Stimulated activated CD8-positive, alpha-beta memory T cell treated with anti-CD3 and anti-CD28 coated beads, Interleukin-12 subunit alpha, Interleukin-12 subunit beta, amount 100 ng/mL, for 24 hours (primary cell): ENCODE measurements at regions not wholly inside any gene's neighbourhood (a gene's known extent, or its start where the extent isn't known, plus 50 kb on each side); places are given as distances from the start of the nearest gene placed in this dataset.
"Not testable (repeated sequence)": the region's sequence is repeated elsewhere in the genome, so short reads cannot be mapped to it uniquely, and the experiment has no call there.

Source experiments
- DNase-seq: peaks from one replicate; pipeline ENCODE4 v3.0.0-alpha.2; 2020; ENCODE audit errors: extremely low read depth

- DNase-seq = no peak
Measured at GRCh38 chr4:26208237-26208994, 112.4 kb upstream of the RBPJ start.

GRCh38 chr4:26209378-26209777, 111.4 kb upstream of the RBPJ start:
- not testable (repeated sequence) for DNase-seq

DNA sequence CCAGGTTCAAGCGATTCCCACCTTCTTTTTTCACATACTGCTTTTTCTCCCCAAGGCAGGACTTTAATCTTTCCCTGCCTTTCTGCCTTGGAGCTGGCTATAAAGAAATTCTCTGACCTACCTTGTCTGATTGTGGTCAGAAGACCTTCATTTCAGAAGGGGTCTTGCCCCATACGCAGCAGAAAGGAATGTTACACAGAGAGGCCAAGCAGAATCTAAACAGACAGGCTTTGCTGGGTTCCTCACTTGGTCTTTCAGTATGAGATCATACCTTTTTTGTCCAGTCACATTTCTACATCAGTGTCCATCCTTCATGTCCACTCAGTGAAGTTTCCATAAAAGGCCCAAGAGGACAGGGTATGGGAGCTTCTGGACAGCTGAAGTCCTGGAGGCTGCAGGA, 108.3 kb upstream of the RBPJ start:
- no peak for DNase-seq

GRCh38 chr4:26213317-26213716, 107.5 kb upstream of the RBPJ start:
- no peak for DNase-seq

DNA sequence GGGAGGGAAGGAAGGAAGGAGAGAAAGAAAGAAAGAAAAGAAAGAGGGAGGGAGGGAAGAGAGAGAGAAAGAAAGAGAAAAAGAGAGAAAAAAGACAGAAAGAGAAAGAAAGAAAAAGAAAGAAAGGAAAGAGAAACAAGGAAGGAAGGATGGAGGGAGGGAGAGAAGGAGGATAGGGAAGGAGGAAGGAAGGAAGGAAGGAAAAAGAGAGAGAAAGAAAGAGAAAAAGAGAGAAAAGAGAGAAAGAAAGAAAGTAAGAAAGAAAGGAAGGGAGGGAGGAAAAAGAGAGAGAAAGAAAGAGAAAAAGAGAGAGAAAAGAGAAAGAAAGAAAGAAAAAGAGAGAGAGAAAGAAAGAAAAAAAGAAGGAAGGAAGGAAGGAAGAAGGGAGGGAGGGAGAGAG, 105.8 kb upstream of the RBPJ start:
- no peak for DNase-seq

DNA sequence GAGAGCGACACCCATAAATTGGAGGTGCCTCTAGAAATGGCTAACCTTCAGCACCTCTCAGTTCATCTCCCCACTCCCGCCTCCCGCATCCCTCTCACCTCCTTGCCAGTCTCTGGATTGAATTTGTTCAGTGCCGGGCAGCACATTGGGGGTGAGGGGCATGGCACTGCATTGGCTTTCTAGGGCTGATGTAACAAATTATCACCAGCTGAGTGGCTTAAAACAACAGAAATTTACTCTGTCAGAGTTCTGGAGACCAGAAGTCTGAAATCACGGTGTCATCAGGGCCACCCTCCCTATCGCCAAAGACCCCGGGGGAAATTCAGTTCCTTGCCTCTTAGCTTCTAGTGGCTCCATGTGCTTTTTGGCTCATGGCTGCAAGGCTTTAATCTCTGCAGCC, 105.1 kb upstream of the RBPJ start:
- no peak for DNase-seq

GRCh38 chr4:26217481-26217880, 103.3 kb upstream of the RBPJ start:
- no peak for DNase-seq

GRCh38 chr4:26217961-26218676, 102.7 kb upstream of the RBPJ start:
- no peak for DNase-seq

DNA sequence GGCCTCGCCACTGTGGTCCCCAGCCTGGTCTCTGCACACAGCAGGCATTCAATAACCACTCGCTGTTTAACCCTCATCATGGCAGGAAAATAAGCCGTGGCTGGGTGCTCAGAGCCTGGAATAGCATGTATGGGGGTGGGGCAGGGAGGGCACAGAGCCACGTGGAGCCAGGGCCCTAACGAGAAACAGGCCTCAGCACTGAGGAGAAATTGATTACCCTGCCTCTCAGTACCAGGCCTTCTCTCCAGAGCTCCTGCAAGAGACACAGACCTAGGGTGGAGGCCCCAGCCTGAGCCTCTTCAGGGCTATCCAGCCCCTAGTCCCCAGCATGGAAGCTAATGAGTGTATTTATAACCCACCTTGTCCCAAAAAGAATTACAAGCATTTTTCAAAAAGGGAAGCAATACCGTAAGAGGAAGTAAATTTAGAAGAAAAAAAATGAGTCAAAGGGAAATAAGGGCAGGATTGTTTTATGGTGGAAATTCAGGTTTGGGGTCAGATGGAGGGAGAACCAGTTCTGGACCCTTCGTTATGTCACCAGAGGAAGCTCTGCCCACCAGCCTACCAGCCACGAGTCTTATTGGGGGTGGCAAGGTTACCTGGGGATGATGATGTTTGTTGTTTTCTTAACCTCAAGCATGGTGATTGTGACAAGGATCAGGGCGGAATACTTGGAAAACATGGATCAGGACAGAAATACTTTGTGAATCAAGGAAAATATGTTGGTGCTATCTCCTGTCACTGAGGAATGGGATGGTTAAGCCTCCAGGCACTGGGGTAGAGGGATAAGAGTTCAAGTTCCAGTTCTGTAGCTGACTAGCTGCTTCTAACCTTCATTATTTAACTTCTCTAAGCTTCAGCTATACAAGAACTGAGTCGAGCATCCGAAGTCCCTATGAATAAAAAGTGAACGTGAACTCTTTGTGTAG, 101.9 kb upstream of the RBPJ start:
- no peak for DNase-seq

- DNase-seq = no peak
Measured at GRCh38 chr4:26220696-26221095, 100.1 kb upstream of the RBPJ start.

- DNase-seq = no peak
Measured at GRCh38 chr4:26223155-26223554, 97.7 kb upstream of the RBPJ start.

GRCh38 chr4:26226629-26227376, 94.0 kb upstream of the RBPJ start:
- DNase-seq = no peak

DNA sequence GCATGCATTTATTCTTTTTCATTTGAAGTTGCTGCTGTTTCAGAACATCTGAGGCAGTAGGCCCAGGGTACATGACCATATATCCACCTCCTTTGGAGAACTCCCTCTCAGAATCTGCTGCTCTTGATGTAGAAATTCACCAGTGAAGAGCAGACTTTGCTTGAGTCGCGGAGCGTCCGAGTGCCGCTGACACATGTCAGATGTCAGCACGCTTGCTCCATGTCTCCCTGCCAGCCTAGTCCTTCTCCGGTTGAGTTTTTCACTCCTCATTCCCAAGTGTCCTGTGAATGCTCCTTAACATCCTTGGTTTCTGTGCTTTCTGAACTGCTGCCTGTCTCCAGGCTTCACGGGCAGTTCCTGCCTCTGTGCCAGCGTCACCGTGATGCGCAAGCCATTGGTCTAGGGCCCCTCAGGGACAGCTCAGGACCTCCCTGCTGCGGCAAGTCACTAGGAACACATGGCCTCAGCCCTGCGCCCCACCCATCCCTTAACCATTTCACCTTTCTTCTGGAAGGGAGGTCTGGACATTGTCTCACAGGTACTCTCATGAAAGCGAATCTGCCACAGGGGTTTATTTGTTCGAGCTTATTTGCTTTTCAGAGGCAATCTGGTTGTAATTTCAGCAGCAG, 93.1 kb upstream of the RBPJ start:
- no peak for DNase-seq

DNA sequence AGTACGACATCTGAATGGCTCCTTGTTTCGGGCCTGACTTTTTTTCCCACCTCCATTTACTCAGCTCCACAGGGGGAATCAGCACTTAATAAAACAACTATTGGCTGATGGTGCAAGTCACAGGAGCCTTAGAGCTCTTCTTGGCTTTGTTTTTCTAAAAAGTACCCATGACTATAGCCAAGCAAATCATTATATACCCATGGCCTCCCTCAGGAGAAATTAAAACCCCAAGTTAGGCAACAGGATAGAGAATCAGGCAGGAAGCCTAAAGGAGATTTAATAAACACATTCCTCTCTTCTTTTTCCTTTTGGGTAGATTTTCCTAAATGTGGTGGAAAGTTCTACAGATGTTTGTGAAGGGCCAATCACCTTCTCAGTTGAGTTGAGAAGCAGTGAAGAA, 91.9 kb upstream of the RBPJ start:
- DNase-seq = no peak

DNA sequence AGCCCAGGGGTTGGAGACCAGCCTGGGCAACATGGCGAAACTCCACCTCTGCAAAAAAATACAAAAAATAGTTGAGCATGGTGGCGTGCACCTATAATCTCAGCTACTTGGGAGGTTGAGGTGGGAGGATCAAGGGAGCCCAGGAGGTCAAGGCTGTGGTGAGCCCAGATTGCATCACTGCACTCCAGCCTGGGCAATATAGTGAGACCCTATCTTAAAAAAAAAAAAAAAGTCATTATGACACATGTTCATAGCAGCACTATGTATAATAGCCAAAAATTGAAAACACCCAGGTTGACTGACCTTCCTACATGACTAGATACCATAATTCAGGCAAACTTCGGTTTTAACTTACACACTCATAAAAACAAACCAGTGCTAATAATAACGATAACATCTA, 90.8 kb upstream of the RBPJ start:
- DNase-seq = no peak

GRCh38 chr4:26233350-26233749, 87.5 kb upstream of the RBPJ start:
- DNase-seq = no peak

DNA sequence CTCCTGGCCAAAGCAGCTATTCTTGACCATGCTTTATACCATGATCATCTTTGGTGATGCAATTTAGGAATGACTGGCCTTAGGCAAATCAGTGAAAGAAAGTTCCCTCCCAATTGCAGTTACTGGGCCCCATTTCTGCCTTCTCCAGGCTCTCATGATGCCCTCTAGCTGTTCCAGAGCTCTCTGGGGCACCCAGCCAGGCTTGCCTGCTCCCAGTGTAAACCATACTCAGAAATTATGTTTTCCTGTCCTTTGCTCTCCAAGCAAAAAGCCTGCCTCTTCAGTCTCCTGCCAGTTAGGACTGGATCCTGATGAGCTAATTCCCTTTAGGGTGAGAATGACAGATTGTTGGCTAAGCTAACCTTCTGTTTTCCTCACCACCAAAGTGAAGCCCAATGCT, 85.3 kb upstream of the RBPJ start:
- DNase-seq = no peak

- no peak for DNase-seq
Measured at GRCh38 chr4:26237916-26238315, 82.9 kb upstream of the RBPJ start.

- DNase-seq = no peak
Measured at GRCh38 chr4:26238426-26238777, 82.4 kb upstream of the RBPJ start.

DNA sequence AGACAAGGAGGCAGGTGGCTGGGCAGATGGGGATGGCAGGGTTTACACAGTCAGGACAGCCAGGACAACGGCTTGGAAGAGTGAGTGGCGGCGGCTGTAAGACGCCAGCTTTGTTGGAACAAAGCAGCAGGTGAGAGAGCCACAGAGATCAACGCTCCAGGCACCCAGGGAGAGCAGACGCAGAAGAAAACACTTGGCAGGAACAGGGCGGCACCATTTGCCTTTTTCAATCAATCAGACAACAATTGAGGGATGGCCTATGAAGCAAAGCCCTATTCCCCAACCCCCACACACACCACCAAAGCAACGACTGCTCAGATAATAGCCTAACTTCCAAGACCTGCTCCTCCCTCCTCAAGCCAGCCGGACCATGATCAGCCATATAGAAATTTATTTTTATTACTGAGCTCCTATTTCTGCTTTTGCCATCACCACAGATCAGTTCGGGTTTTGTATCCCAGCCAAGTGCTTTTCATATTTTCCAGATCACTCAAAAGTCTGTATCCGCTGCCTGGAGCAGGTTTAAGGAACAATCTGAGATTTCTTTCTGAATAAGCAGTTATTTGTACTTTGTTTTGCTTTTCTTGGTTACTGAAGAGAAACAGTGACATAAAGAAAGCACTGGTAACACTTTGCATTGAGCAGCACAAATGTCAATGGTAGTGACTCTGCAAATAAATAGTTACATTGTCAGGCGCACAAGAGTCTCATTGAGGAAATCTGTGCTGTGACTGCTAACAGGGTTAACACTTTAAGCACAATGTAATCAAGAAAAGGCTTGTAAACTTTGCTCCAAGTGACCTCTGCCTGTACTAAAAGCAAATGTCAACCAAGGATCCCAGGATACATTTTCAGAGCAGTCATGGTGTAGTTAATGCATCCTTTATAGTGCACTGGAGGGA, 81.8 kb upstream of the RBPJ start:
- no peak for DNase-seq
